Neural cell (in vitro differentiated cells): ENCODE measurements at regions not wholly inside any gene's neighbourhood (a gene's known extent, or its start where the extent isn't known, plus 50 kb on each side); places are given as distances from the start of the nearest gene placed in this dataset.

Source experiments
- H2AFZ ChIP-seq: fragments of 200-600, 300-800 bp; sonication (generic), shearing (Covaris generic); 2 replicates; pipeline ENCODE4 v1.6.0; 2014; ENCODE audit warnings: low read depth, mild to moderate bottlenecking, antibody characterized with exemption, low read length, moderate library complexity
- H3F3A ChIP-seq: fragments of 200-600 bp; shearing (Covaris generic); 2 replicates; pipeline ENCODE4 v1.6.1; 2016; ENCODE audit warnings: mild to moderate bottlenecking, moderate library complexity, mixed read lengths, antibody characterized with exemption, low read length; ENCODE audit not compliant: insufficient read depth, poor library complexity, severe bottlenecking
- H3K27ac ChIP-seq: fragments of 200-600, 300-800 bp; sonication (generic), shearing (Covaris generic); 2 replicates; pipeline ENCODE4 v1.5.1; 2014; ENCODE audit warnings: mild to moderate bottlenecking, low read length, moderate library complexity
- H3K27me3 ChIP-seq: fragments of 300-800, 200-600 bp; sonication (generic), shearing (Covaris generic); 2 replicates; pipeline ENCODE4 v1.6.0; 2014; ENCODE audit warnings: mild to moderate bottlenecking, low read depth, low read length, moderate library complexity; ENCODE audit not compliant: insufficient read depth
- H3K36me3 ChIP-seq: fragments of 300-800, 200-600 bp; sonication (generic), shearing (Covaris generic); 2 replicates; pipeline ENCODE4 v1.5.1; 2014; ENCODE audit warnings: mild to moderate bottlenecking, antibody characterized with exemption, low read length, moderate library complexity; ENCODE audit not compliant: insufficient read depth
- H3K4me2 ChIP-seq: fragments of 300-800, 200-600 bp; sonication (generic), shearing (Covaris generic); 2 replicates; pipeline ENCODE4 v1.6.0; 2014; ENCODE audit warnings: mild to moderate bottlenecking, low read length
- H3K4me3 ChIP-seq: fragments of 300-800, 200-600 bp; sonication (generic), shearing (Covaris generic); 2 replicates; pipeline ENCODE4 v1.5.1; 2014; ENCODE audit warnings: mild to moderate bottlenecking, low read length, moderate library complexity
- H3K79me2 ChIP-seq: fragments of 200-600 bp; shearing (Covaris generic); replicated peaks from 2 replicates; pipeline ENCODE4 v1.6.0; 2014; ENCODE audit warnings: mild to moderate bottlenecking, low read length, moderate library complexity; ENCODE audit not compliant: insufficient read depth
- H3K9ac ChIP-seq: fragments of 300-800, 200-600 bp; sonication (generic), shearing (Covaris generic); 2 replicates; pipeline ENCODE4 v1.6.1; 2016; ENCODE audit warnings: mild to moderate bottlenecking, low read length, mixed read lengths
- H3K9me2 ChIP-seq: fragments of 200-600 bp; shearing (Covaris generic); 2 replicates; pipeline ENCODE4 v1.6.1; 2016; ENCODE audit warnings: mild to moderate bottlenecking, low read length, mixed read lengths; ENCODE audit not compliant: insufficient read depth
- H3K9me3 ChIP-seq: fragments of 200-600, 300-800 bp; sonication (generic), shearing (Covaris generic); 2 replicates; pipeline ENCODE4 v1.6.1; 2016; ENCODE audit warnings: mild to moderate bottlenecking, mixed run types, low read length, moderate library complexity, mixed read lengths
- H4K20me1 ChIP-seq: fragments of 200-600 bp; shearing (Covaris generic); 2 replicates; pipeline ENCODE4 v1.6.1; 2016; ENCODE audit warnings: mild to moderate bottlenecking, mixed run types; ENCODE audit not compliant: insufficient read depth
- MXI1 ChIP-seq: fragments of 450-650 bp; conservative IDR thresholded peaks from 2 replicates; pipeline ENCODE4 v1.6.1; 2014; ENCODE audit warnings: antibody characterized with exemption, mild to moderate bottlenecking; ENCODE audit not compliant: poor library complexity, severe bottlenecking
- POLR2AphosphoS5 ChIP-seq: IDR thresholded peaks from 2 replicates; pipeline ENCODE4 v1.6.1; 2012
- RAD21 ChIP-seq: fragments of 450-650 bp; conservative IDR thresholded peaks from 2 replicates; pipeline ENCODE4 v1.6.1; 2014; ENCODE audit warnings: antibody characterized with exemption, mild to moderate bottlenecking, moderate library complexity
- REST ChIP-seq: IDR thresholded peaks from 2 replicates; pipeline ENCODE4 v1.6.1; 2012; ENCODE audit warnings: borderline replicate concordance
- small RNA-seq, 3 experiments: library from RNA; depleted of rRNA; stranded (forward); fragments of <200 nt; gene quantifications; one replicate each; pipeline ENCODE3, GENCODE V24; 2012

- no peaks in the 10 kb centered on the region for H3K27me3 ChIP-seq
- H3F3A ChIP-seq: no peaks in the 10 kb centered on the region
- no peaks in the 10 kb centered on the region for H3K79me2 ChIP-seq
- H3K4me3 ChIP-seq: no peak overlapping the region
- TF ChIP-seq RAD21: no peak
- no peak for TF ChIP-seq REST
- TF ChIP-seq MXI1: no peak
- no peak for TF ChIP-seq POLR2AphosphoS5
- H2AFZ ChIP-seq: no peak overlapping the region
- no peaks in the 10 kb centered on the region for H3K9me3 ChIP-seq
- H3K4me2 ChIP-seq: no peak overlapping the region
- H4K20me1 ChIP-seq: no peaks in the 10 kb centered on the region
- H3K9ac ChIP-seq: no peak overlapping the region
- H3K27ac ChIP-seq: no peak overlapping the region
- H3K36me3 ChIP-seq: no peaks in the 10 kb centered on the region
- H3K9me2 ChIP-seq: no peaks in the 10 kb centered on the region
These were observed 59.1 kb upstream of the RRP15 start for GRCh38 chr1:218226005-218226404.

Small RNA genes lying in the stretch of these regions (small RNA-seq; reads per million reads assigned to genes)
- 0 to 0.49 (median 0.06) reads per million in 3 experiments for gene RNU1-141P
